HG03571 (cell line): ENCODE measurements at regions not wholly inside any gene's neighbourhood (a gene's known extent, or its start where the extent isn't known, plus 50 kb on each side); places are given as distances from the start of the nearest gene placed in this dataset.
"Not testable (repeated sequence)": the region's sequence is repeated elsewhere in the genome, so short reads cannot be mapped to it uniquely, and the experiment has no call there.

Experiments
- ATAC-seq: cut with Tn5 transposase; IDR thresholded peaks from one replicate; pipeline ENCODE4 v1.9.1; 2021; ENCODE audit not compliant: unreplicated experiment

- ATAC-seq, result no peak
Measured at GRCh38 chr9:19903076-19903475, 114.2 kb upstream of the SLC24A2 start.

GRCh38 chr9:19901586-19901985 is 112.7 kb upstream of the SLC24A2 start:
- no peak for ATAC-seq

GRCh38 chr9:19896161-19896560 is 107.3 kb upstream of the SLC24A2 start:
- no peak for ATAC-seq

GRCh38 chr9:19895578-19895977 is 106.7 kb upstream of the SLC24A2 start:
- ATAC-seq, result not testable (repeated sequence)

DNA sequence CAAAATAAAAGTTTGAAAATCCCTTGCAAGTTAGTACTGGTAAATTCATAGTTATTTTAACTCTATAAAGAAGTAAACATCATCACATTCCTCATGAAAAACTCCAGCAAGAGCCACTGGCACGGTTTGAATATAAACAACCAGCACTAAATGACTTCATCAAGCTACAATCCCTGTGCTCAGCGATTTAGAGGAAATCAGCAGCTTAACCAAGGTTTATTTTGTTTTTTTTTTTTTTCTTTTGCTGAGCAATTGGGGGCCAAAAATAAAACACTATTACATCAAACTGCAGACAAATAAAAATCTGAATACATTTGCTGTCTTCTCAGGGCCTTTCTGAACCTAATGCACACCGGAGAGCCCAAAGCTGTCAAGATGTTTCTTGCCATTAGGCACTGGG is 106.2 kb upstream of the SLC24A2 start:
- ATAC-seq, result no peak

- no peak for ATAC-seq
Measured at GRCh38 chr9:19885608-19886007, 96.8 kb upstream of the SLC24A2 start.

DNA sequence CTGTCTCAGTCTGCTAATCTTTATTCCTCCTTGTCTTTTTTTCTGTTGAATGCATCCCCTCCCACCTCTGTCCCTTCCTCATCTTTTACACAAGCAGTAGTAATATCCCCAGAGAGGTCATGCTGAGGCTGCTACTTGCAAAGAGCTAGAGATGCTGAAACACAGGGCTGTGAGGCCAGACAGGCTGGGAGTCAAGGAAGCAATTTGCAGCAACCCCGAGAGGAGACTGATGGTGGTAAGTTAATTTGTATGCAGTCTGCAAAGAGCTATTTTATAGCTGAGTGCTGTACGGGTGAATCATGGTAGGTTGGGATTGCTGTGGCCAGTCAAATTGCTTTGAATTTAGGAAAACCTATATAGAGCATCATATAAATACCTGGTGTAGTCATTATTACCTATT is 90.2 kb upstream of the SLC24A2 start:
- no peak for ATAC-seq

- ATAC-seq, result no peak
Measured at GRCh38 chr9:19876569-19877316, 87.9 kb upstream of the SLC24A2 start.

DNA sequence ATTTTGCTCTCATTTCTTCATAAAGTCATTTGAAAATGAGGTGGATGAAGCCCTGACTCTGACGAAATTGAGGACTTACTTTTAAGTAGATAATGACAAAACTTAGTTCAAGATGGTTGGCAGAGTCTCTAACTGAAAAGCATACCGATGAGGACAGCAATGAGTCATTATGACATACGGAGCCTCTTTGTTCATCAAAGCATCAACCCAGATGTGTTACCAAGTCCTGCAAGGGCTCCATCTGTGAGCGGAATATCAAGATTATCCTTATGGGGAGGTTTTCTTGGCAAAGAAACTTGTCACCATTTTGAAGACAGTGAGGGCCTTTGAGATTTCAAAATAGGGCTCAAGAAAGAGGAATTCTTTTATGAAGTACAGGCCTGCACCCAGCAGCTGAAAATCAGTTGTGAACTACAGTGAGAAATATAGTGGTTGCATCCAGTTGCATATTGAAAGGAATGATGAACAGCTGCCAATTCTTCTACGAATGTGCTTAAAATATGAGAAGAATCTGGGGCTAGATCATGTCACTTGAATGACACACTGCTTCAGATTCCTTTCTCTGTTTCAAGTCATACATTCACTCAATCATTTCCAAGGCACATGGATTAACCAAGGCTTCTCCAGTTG is 86.6 kb upstream of the SLC24A2 start:
- ATAC-seq, result no peak

- not testable (repeated sequence) for ATAC-seq
Measured at GRCh38 chr9:19873188-19873587, 84.4 kb upstream of the SLC24A2 start.

DNA sequence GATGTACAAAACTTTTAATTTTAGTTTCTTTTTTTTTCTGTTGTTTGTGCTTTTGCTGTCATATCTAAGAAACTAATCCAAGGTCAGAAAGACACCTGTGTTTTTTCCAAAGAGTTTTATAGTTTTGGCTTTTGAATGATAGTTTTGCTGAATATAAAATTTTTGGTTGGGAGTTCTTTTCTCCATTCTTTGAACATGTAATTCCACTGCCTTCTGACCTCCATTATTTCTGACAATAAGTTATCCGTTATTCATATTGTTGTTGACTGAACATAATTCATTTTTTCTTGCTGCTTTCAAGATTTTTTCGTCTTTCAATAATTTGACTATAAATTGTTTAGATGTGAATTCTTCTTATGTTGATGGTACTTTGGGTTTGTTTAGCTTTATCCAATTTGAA is 82.2 kb upstream of the SLC24A2 start:
- ATAC-seq, result no peak

- ATAC-seq, result no peak
Measured at GRCh38 chr9:19840953-19841352, 52.1 kb upstream of the SLC24A2 start.
